ENCODE measurements at regions not wholly inside any gene's neighbourhood (a gene's known extent, or its start where the extent isn't known, plus 50 kb on each side); places are given as distances from the start of the nearest gene placed in this dataset.

DNA sequence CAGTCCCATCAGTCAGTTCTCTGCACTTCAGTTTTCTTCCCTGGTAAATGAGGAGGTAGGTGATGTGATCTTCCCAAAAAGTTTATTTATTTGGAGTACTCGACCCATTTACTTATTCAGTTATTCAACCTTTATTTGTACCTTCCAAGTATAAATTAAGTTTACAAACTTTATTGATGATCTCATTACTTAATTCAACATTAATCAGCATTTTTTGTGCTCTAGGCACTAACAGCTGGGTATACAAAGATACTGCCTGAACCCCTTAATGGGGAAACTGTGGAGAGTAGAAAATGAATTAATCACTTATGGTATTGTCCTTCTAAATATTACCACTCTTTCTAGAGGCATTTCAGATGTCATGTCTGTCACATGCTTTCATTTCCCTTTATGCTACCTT lies 293.3 kb downstream of the DLEU7 start:
- no peaks in the 10 kb centered on the region for H3K36me3 ChIP-seq (ENCODE audit: control insufficient read depth, insufficient read depth, low read length)
- DNase-seq (ENCODE audit: low read depth), result no peak
- H3K4me3 ChIP-seq (ENCODE audit: low read depth, low read length), result no peak overlapping the region
- H3K27me3 ChIP-seq (ENCODE audit: control insufficient read depth, insufficient read depth, low read length), result no peaks in the 10 kb centered on the region
- TF ChIP-seq, protein P1, sequence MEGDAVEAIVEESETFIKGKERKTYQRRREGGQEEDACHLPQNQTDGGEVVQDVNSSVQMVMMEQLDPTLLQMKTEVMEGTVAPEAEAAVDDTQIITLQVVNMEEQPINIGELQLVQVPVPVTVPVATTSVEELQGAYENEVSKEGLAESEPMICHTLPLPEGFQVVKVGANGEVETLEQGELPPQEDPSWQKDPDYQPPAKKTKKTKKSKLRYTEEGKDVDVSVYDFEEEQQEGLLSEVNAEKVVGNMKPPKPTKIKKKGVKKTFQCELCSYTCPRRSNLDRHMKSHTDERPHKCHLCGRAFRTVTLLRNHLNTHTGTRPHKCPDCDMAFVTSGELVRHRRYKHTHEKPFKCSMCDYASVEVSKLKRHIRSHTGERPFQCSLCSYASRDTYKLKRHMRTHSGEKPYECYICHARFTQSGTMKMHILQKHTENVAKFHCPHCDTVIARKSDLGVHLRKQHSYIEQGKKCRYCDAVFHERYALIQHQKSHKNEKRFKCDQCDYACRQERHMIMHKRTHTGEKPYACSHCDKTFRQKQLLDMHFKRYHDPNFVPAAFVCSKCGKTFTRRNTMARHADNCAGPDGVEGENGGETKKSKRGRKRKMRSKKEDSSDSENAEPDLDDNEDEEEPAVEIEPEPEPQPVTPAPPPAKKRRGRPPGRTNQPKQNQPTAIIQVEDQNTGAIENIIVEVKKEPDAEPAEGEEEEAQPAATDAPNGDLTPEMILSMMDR (IDR thresholded peaks at IDR 0.05; ENCODE audit: insufficient read depth, low read depth, low read length), result no peak
- CTCF ChIA-PET, result interaction anchor here (0.6 to 0.9 kb wide), 2 partner anchors 16 to 20 kb away, joined by 3 read pairs; no protein-coding TSS in a partner anchor
- POLR2A ChIA-PET, result no interaction called here

DNA sequence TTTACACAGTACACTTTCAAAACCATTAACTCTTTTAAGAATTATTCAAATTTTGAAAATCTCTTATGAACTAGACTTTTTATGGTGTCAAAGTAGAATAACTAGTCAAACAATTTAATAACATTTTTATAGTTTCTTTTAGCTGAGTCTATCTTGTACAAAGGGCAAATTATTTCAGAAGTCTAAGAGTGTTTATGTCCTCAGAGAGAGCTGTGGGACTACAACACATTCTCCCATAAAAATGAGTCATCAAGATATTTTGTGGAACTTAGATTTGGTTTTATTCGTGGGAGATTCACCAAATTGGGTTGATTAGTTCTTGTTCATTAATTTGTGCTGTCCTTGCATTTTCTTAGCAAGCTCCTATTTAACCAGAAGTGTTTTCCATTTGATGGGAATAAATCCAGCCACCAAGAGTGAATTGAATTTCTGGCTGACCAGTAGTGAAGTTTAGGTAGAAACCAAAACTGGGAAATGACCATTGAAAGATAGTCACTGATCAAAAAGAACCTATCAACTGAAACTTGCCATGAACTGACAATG lies 291.0 kb downstream of the DLEU7 start:
- no peak for DNase-seq (ENCODE audit: low read depth)
- TF ChIP-seq, protein P1 (IDR thresholded peaks at IDR 0.05; ENCODE audit: insufficient read depth, low read depth, low read length), result no peak
- POLR2A ChIA-PET, result interaction anchor here (0.6 kb wide), 1 partner anchor 26 kb away, joined by 5 read pairs; no protein-coding TSS in a partner anchor
- no peaks in the 10 kb centered on the region for H3K27me3 ChIP-seq (ENCODE audit: control insufficient read depth, insufficient read depth, low read length)
- H3K4me3 ChIP-seq (ENCODE audit: low read depth, low read length), result no peak overlapping the region
- H3K36me3 ChIP-seq (ENCODE audit: control insufficient read depth, insufficient read depth, low read length), result no peaks in the 10 kb centered on the region
- CTCF ChIA-PET, result interaction anchor here (0.6 to 1.9 kb wide), 6 partner anchors 10 to 1916 kb away, joined by 3 to 6 read pairs (median 4); no protein-coding TSS in a partner anchor

DNA sequence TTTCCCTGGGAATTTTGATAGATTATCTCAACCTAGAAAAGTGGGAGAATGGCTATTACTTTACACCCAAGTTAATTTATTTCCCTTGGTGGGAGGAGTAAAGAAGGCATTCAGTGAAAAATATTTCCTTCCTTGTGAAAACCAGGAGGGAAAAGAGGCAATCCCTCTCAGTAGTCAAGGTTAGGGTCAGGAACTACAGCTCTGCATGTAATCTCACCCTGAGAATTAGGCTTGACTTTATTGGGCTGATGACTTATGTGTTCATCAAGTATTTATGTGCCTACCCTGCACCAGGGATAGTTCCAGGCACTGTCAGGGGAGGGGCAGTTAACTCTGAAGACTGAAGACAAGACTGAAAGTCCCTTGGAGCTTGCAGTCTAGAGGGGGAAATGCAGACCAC lies 281.8 kb downstream of the DLEU7 start:
- TF ChIP-seq, protein P1 (IDR thresholded peaks at IDR 0.05; ENCODE audit: insufficient read depth, low read depth, low read length), result no peak
- POLR2A ChIA-PET, result interaction anchor here (0.6 kb wide), 1 partner anchor 1298 kb away, joined by 8 read pairs; no protein-coding TSS in a partner anchor
- no peaks in the 10 kb centered on the region for H3K36me3 ChIP-seq (ENCODE audit: control insufficient read depth, insufficient read depth, low read length)
- no peak overlapping the region for H3K4me3 ChIP-seq (ENCODE audit: low read depth, low read length)
- CTCF ChIA-PET, result interaction anchor here (1.2 to 1.4 kb wide), 2 partner anchors 9 to 13 kb away, joined by 4 to 5 read pairs; no protein-coding TSS in a partner anchor
- peaks cover 4% of the 10 kb centered on the region; the same call in 1 of the 2 replicates for H3K27me3 ChIP-seq (ENCODE audit: control insufficient read depth, insufficient read depth, low read length)
- DNase-seq (ENCODE audit: low read depth), result no peak

DNA sequence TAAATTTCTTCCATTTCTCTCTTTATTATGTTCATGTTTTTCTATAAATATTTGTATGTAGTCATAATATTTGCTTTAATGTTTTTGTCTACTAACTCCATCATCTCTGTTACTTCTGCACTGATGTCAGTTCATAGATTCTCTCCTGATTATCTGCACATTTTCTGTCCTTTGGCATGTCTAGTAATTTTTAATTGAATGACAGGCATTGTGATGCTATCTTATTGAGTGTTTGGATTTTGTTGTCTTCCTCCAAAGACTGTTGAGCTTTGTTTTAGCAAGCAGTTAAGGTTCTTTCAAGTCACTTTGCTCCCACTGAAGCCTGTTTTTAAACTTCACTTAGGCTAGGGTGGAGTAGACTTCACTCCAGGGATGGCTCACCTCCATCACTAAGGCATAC lies 276.8 kb downstream of the DLEU7 start:
- CTCF ChIA-PET, result no interaction called here
- TF ChIP-seq, protein P1 (IDR thresholded peaks at IDR 0.05; ENCODE audit: insufficient read depth, low read depth, low read length), result no peak
- H3K27me3 ChIP-seq (ENCODE audit: control insufficient read depth, insufficient read depth, low read length), result no peaks in the 10 kb centered on the region
- no peak for DNase-seq (ENCODE audit: low read depth)
- no peaks in the 10 kb centered on the region for H3K36me3 ChIP-seq (ENCODE audit: control insufficient read depth, insufficient read depth, low read length)
- no peak overlapping the region for H3K4me3 ChIP-seq (ENCODE audit: low read depth, low read length)
- POLR2A ChIA-PET, result no interaction called here

DNA sequence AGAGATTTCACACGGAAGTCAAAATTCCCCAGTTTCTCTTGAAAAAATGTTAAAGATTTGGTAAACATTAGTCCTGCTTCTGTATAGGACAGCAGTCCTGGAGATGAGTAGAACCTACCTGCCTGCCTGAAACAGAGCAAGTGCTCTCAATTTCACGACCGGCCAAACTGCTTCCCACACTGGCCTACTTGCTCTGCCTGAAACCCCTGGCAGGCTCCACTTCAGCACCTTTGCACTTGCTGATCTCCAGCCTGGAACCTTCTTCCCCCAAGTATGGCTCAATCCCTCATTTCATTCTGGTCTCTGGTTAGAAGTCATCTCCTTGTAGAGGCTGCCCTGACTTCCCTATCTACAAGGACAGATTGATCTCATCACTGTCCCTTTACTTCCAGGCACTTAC lies 271.4 kb downstream of the DLEU7 start:
- CTCF ChIA-PET, result no interaction called here
- DNase-seq (ENCODE audit: low read depth), result no peak
- Histone ChIP-seq H3K36me3 (ENCODE audit: control insufficient read depth, insufficient read depth, low read length) (no peaks in the 10 kb centered on the region), H3K4me3 (ENCODE audit: low read depth, low read length) (no peak overlapping the region), H3K27me3 (ENCODE audit: control insufficient read depth, insufficient read depth, low read length) (peaks cover 2% of the 10 kb centered on the region; the same call in 1 of the 2 replicates)
- TF ChIP-seq, protein P1 (IDR thresholded peaks at IDR 0.05; ENCODE audit: insufficient read depth, low read depth, low read length), result no peak
- POLR2A ChIA-PET, result no interaction called here

Data from BJ (cell line).